ENCODE measurements at regions not wholly inside any gene's neighbourhood (a gene's known extent, or its start where the extent isn't known, plus 50 kb on each side); places are given as distances from the start of the nearest gene placed in this dataset.

- no peak for TF ChIP-seq CTCF (IDR thresholded peaks at IDR 0.05; ENCODE audit: low read depth, low read length, missing input control)
Observed at GRCh38 chr12:38961683-38962082, 56.3 kb upstream of the CPNE8 start (continued).

GRCh38 chr12:38961012-38961411, 55.6 kb upstream of the CPNE8 start:
- Histone ChIP-seq H3K9ac (ENCODE audit: low read depth in 1 of 2, low read length in 2 of 2) (no peak overlapping the region), H3K27ac (ENCODE audit: low read depth in 1 of 2, low read length in 2 of 2) (no peak overlapping the region), H3K4me1 (ENCODE audit: control insufficient read depth in 4 of 4, insufficient read depth in 4 of 4, low read length in 3 of 4) (no peaks in the 10 kb centered on the region), H3K4me3 (ENCODE audit: low read depth in 1 of 3, low read length in 3 of 3) (no peak overlapping the region), H3K27me3 (ENCODE audit: control insufficient read depth in 4 of 4, insufficient read depth in 4 of 4, low read length in 3 of 4) (peaks cover 0 to 6% (median 0%) of the 10 kb centered on the region in 4 donors), H3K9me3 (ENCODE audit: control insufficient read depth in 4 of 4, low read length in 3 of 4) (no peaks in the 10 kb centered on the region), H3K36me3 (ENCODE audit: control insufficient read depth in 4 of 4, insufficient read depth in 3 of 4, low read depth in 1 of 4, low read length in 3 of 4) (no peaks in the 10 kb centered on the region)
- no peak for DNase-seq (ENCODE audit: low spot score)
- 47% methylated on average over 1 of the region's 1 CpG for WGBS
- TF ChIP-seq HNF4G (IDR thresholded peaks at IDR 0.05) (no peak), ZBTB33 (IDR thresholded peaks at IDR 0.05) (no peak), GABPA (IDR thresholded peaks at IDR 0.05 in 1 of 2, conservative IDR thresholded peaks at IDR 0.05 in 1 of 2) (no peak), JUND (IDR thresholded peaks at IDR 0.05) (no peak), REST (IDR thresholded peaks at IDR 0.05) (no peak)

GRCh38 chr12:38956337-38956736, 50.9 kb upstream of the CPNE8 start:
- no peaks in the 10 kb centered on the region for H3K36me3 ChIP-seq (ENCODE audit: control insufficient read depth in 4 of 4, insufficient read depth in 3 of 4, low read depth in 1 of 4, low read length in 3 of 4)
- H3K27ac ChIP-seq (ENCODE audit: low read depth in 1 of 2, low read length in 2 of 2) = no peak overlapping the region
- H3K4me1 ChIP-seq (ENCODE audit: control insufficient read depth in 4 of 4, insufficient read depth in 4 of 4, low read length in 3 of 4) = no peaks in the 10 kb centered on the region
- peaks cover 0 to 9% (median 0%) of the 10 kb centered on the region in 4 donors for H3K27me3 ChIP-seq (ENCODE audit: control insufficient read depth in 4 of 4, insufficient read depth in 4 of 4, low read length in 3 of 4)
- TF ChIP-seq MAX (IDR thresholded peaks at IDR 0.05) = no peak
- TF ChIP-seq TAF1 (conservative IDR thresholded peaks at IDR 0.05) = no peak
- TF ChIP-seq HNF4A (conservative IDR thresholded peaks at IDR 0.05) = no peak
- TF ChIP-seq GABPA (IDR thresholded peaks at IDR 0.05 in 1 of 2, conservative IDR thresholded peaks at IDR 0.05 in 1 of 2) = no peak
- TF ChIP-seq ZBTB33 (IDR thresholded peaks at IDR 0.05) = no peak
- TF ChIP-seq HNF4G (IDR thresholded peaks at IDR 0.05) = no peak
- TF ChIP-seq RAD21 (IDR thresholded peaks at IDR 0.05) = no peak
- TF ChIP-seq NR2F2 (IDR thresholded peaks at IDR 0.05) = no peak
- no peak for TF ChIP-seq SP1 (IDR thresholded peaks at IDR 0.05)
- H3K4me3 ChIP-seq (ENCODE audit: low read depth in 1 of 3, low read length in 3 of 3) = no peak overlapping the region
- H3K9me3 ChIP-seq (ENCODE audit: control insufficient read depth in 4 of 4, low read length in 3 of 4) = peaks cover 0 to 2% (median 0%) of the 10 kb centered on the region in 4 donors
- no peak overlapping the region for H3K9ac ChIP-seq (ENCODE audit: low read depth in 1 of 2, low read length in 2 of 2)
- no peak for DNase-seq (ENCODE audit: low spot score)

All from liver (tissue), 8 donors.